ENCODE measurements at regions not wholly inside any gene's neighbourhood (a gene's known extent, or its start where the extent isn't known, plus 50 kb on each side); places are given as distances from the start of the nearest gene placed in this dataset.

- no peak for TF ChIP-seq CTCF (IDR thresholded peaks at IDR 0.05; ENCODE audit: insufficient read depth, low read length, poor library complexity, severe bottlenecking)
- no peak for TF ChIP-seq EZH2phosphoT487 (conservative IDR thresholded peaks at IDR 0.05; ENCODE audit: low read length)
Measured at GRCh38 chr7:156344595-156344994, 296.0 kb upstream of the RNF32 start.
